ENCODE measurements at regions not wholly inside any gene's neighbourhood (a gene's known extent, or its start where the extent isn't known, plus 50 kb on each side); places are given as distances from the start of the nearest gene placed in this dataset.

- Histone ChIP-seq H3K9me3 (ENCODE audit: insufficient read depth in 2 of 2, low read depth in 1 of 2, low read length in 1 of 2) (no peaks in the 10 kb centered on the region), H3K4me1 (replicated peaks in 1 of 4; ENCODE audit: control insufficient read depth in 3 of 4, insufficient read depth in 4 of 4, low read length in 3 of 4) (peaks cover 0 to 17% (median 3%) of the 10 kb centered on the region in 4 experiments; a peak in 3 of 7 replicates), H4K8ac (ENCODE audit: extremely low read depth, insufficient read depth, low read length) (no peak overlapping the region), H3K56ac (replicated peaks; ENCODE audit: insufficient read length, low read depth, low read length) (no peak overlapping the region), H3K4me3 (ENCODE audit: extremely low read depth in 1 of 4, insufficient read depth in 2 of 4, low read depth in 3 of 4, low read length in 4 of 4) (no peak overlapping the region), H3K14ac (ENCODE audit: insufficient read length) (no peak overlapping the region), H3K23me2 (ENCODE audit: low read depth, low read length) (no peaks in the 10 kb centered on the region; the same call in 1 of the 2 replicates), H2BK5ac (ENCODE audit: low read depth, low read length) (no peak overlapping the region), H3K79me1 (ENCODE audit: low read depth, low read length) (no peaks in the 10 kb centered on the region), H3K27ac (ENCODE audit: low read depth, low read length) (no peak overlapping the region), H3K9ac (replicated peaks in 1 of 4; ENCODE audit: extremely low read depth in 1 of 4, low read depth in 3 of 4, low read length in 3 of 4) (no peak overlapping the region), H2BK15ac (ENCODE audit: low read length) (no peak overlapping the region), H4K5ac (ENCODE audit: insufficient read length, low read depth, low read length) (no peak overlapping the region), H3K27me3 (replicated peaks in 1 of 4; ENCODE audit: control insufficient read depth in 3 of 4, extremely low read depth in 1 of 4, insufficient read depth in 3 of 4, low read length in 3 of 4) (no peaks in the 10 kb centered on the region), H2AFZ (ENCODE audit: low read length) (0 out of 2 replicates have a peak overlapping the region, but pooled peaks have one; percentile 7), H3K79me2 (ENCODE audit: control insufficient read depth in 1 of 2, insufficient read depth in 2 of 2, low read length in 2 of 2) (no peaks in the 10 kb centered on the region), H4K20me1 (replicated peaks in 1 of 2; ENCODE audit: control insufficient read depth in 1 of 2, insufficient read depth in 2 of 2, low read length in 2 of 2) (no peaks in the 10 kb centered on the region), H2AK5ac (ENCODE audit: low read depth, low read length) (no peak overlapping the region), H2BK12ac (ENCODE audit: low read depth, low read length) (no peak overlapping the region), H4K91ac (replicated peaks; ENCODE audit: insufficient read length, low read length) (no peak overlapping the region), H3K4ac (replicated peaks; ENCODE audit: insufficient read length, low read depth, low read length) (no peak overlapping the region), H3K36me3 (ENCODE audit: control insufficient read depth in 2 of 4, insufficient read depth in 4 of 4, low read length in 3 of 4) (no peaks in the 10 kb centered on the region), H3K18ac (ENCODE audit: extremely low read depth, low read length) (peak overlapping the region; percentile 54), H3K23ac (ENCODE audit: insufficient read length) (no peak overlapping the region), H3K4me2 (ENCODE audit: insufficient read depth in 1 of 2, low read depth in 2 of 2, low read length in 2 of 2) (no peak overlapping the region), H2BK120ac (replicated peaks; ENCODE audit: low read depth, low read length) (no peak overlapping the region), H2BK20ac (ENCODE audit: low read length) (no peak overlapping the region)
- POLR2A ChIA-PET (ENCODE audit: partially characterized antibody), result interaction anchor here (1.2 kb wide), 1 partner anchor 109 kb away, joined by 3 read pairs; the partner anchor contains the start of gene COPS8
- CTCF ChIA-PET (ENCODE audit: partially characterized antibody), result no interaction called here
- WGBS, 2 experiments (ENCODE audit: extremely low coverage in 1 of 2, insufficient coverage in 1 of 2, insufficient read length in 1 of 2, insufficient replicate concordance in 2 of 2, low coverage in 1 of 2, low lambda C conversion rate in 2 of 2, missing lambda C conversion rate in 1 of 2), result 85% methylated on average over 8 of the region's 8 CpGs; no CpG with 5 or more reads in 1 of the 2 experiments
- DNase-seq (ENCODE audit: low read depth in 1 of 2, low spot score in 2 of 2) (no peak), FAIRE-seq (no peak)
- no peak for TF ChIP-seq SIRT6 (IDR thresholded peaks at IDR 0.05; ENCODE audit: low read length)
- no peak for TF ChIP-seq ZNF274 (IDR thresholded peaks at IDR 0.05; ENCODE audit: borderline replicate concordance, extremely low read depth, low read length)
- no peak for TF ChIP-seq CBX5 (IDR thresholded peaks at IDR 0.05; ENCODE audit: low read depth, low read length)
- TF ChIP-seq HDAC2 (IDR thresholded peaks at IDR 0.05; ENCODE audit: borderline replicate concordance in 1 of 2, low read depth in 2 of 2, low read length in 2 of 2), result no peak
- TF ChIP-seq RNF2 (IDR thresholded peaks at IDR 0.05; ENCODE audit: borderline replicate concordance, low read depth, low read length, missing control alignments, poor library complexity, severe bottlenecking), result no peak
- no peak for TF ChIP-seq KDM4A (IDR thresholded peaks at IDR 0.05; ENCODE audit: low read depth, low read length, severe bottlenecking)
- no peak for TF ChIP-seq YY1 (IDR thresholded peaks at IDR 0.05; ENCODE audit: low read depth, low read length)
- TF ChIP-seq GTF2F1 (IDR thresholded peaks at IDR 0.05; ENCODE audit: borderline replicate concordance, low read depth, low read length), result no peak
- no peak for TF ChIP-seq JUN (IDR thresholded peaks at IDR 0.05; ENCODE audit: low read depth, low read length)
- no peak for TF ChIP-seq SUZ12 (IDR thresholded peaks at IDR 0.05; ENCODE audit: low read length)
- TF ChIP-seq POU5F1 (IDR thresholded peaks at IDR 0.05; ENCODE audit: low read depth, low read length), result no peak
- TF ChIP-seq SAP30 (IDR thresholded peaks at IDR 0.05; ENCODE audit: insufficient read depth, insufficient replicate concordance, low read length), result no peak
- TF ChIP-seq CREB1 (IDR thresholded peaks at IDR 0.05), result no peak
Measured at GRCh38 chr2:236976266-236977062, 109.2 kb upstream of the COPS8 start.

Measured in H1 (cell line).